ENCODE measurements at regions not wholly inside any gene's neighbourhood (a gene's known extent, or its start where the extent isn't known, plus 50 kb on each side); places are given as distances from the start of the nearest gene placed in this dataset.
"Not testable (repeated sequence)": the region's sequence is repeated elsewhere in the genome, so short reads cannot be mapped to it uniquely, and the experiment has no call there.

DNA sequence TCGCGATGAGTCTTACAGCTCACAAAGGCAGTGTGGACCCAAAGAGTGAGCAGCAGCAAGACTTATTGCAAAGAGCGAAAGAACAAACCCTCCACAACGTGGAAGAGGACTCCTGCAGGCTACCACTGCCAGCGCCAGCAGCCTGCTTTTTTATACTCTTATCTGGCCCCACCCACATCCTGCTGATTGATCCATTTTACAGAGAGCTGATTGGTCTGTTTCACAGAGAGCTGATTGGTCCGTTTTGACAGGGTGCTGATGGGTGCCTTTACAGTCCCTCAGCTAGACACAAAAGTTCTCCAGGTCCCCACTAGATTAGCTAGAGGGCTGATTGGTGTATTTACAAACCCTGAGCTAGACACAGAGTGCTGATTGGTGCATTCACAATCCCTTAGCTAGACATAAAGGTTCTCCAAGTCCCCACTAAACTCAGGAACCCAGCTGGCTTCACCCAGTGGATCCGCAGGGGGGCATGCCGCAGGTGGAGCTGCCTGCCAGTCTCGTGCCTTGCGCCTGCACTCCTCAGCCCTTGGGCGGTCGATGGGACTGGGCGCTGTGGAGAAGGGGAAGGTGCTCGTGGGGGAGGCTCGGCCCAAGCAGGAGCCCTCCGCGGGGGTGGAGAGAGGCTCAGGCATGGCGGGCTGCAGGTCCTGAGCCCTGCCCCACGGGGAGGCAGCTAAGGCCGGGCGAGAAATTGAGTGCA, 75.7 kb downstream of the QDPR start:
- POLR2A ChIA-PET; H3K4me1 Mint-ChIP-seq; H3K27ac Mint-ChIP-seq; ATAC-seq (replicated peaks in 1 of 4); H3K4me3 ChIP-seq (ENCODE audit: control insufficient read depth in 1 of 2, extremely low read depth in 1 of 2, low read length in 1 of 2); H3K9me3 ChIP-seq; H3K36me3 Mint-ChIP-seq; H3K4me1 ChIP-seq (ENCODE audit: control insufficient read depth in 1 of 2, extremely low read depth in 1 of 2, insufficient read depth in 2 of 2, low read length in 2 of 2); H3K9me3 Mint-ChIP-seq; H3K4me3 Mint-ChIP-seq; H3K36me3 ChIP-seq (ENCODE audit: control insufficient read depth in 2 of 2, extremely low read depth in 1 of 2, insufficient read depth in 1 of 2, low read length in 1 of 2); DNase-seq; H3K27me3 ChIP-seq (replicated peaks in 1 of 2; ENCODE audit: control insufficient read depth in 2 of 2, extremely low read depth in 1 of 2, insufficient read depth in 2 of 2, low read length in 1 of 2); H3K27ac ChIP-seq (ENCODE audit: low read length); CTCF ChIA-PET; H3K27me3 Mint-ChIP-seq: not testable (repeated sequence)
- WGBS (ENCODE audit: insufficient coverage): 88% methylated on average over 16 of the region's 21 CpGs

DNA sequence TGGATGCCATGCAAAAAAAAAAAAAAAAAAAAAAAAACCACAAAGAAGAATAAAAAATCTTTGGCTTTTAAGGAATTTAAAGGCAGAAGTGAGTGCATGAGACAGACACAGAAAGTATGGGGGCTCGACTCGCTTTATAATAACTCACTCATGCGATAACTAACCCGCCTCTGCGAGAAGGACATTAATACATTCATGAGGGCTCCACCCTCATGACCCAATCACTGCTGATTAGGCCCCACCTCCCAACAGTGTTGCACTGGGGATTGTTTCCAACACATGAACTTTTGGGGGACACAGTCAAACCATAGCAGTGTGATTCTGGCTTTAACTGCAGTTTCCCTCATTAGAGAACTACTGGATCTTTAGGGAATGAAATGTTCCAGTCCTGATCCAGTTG, 78.1 kb downstream of the QDPR start:
- H3K4me3 Mint-ChIP-seq: no peak overlapping the region
- no peak for DNase-seq
- H3K36me3 ChIP-seq (ENCODE audit: control insufficient read depth in 2 of 2, extremely low read depth in 1 of 2, insufficient read depth in 1 of 2, low read length in 1 of 2): no peaks in the 10 kb centered on the region

DNA sequence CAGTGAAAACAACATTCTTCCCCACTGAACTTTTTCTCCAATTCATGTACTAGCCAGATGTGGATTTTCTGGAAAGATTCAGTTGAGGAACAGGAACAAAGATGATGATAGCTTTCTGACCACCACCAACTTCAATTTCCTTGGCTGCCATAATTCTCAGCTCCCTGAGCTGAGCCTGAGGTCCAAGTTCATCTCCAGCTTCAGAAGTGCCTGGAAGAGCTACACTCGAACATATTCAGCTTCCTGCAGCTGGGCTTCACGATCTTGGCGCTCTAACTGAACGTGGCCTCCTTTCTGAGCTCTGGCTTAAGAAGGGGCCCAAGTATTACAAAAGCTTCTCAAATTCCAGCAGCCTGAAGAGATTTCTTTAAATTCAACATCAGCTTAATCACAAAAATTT, 83.9 kb downstream of the QDPR start:
- ChIA-PET CTCF (interaction anchor here in 1 of 2 donors (0.5 kb wide), 1 partner anchor 1347 kb away, joined by 5 read pairs; no protein-coding TSS in a partner anchor), POLR2A (no interaction called here)
- H3K9me3 Mint-ChIP-seq: no peaks in the 10 kb centered on the region
- no peak overlapping the region for H3K4me3 Mint-ChIP-seq
- H3K4me1 ChIP-seq (ENCODE audit: control insufficient read depth in 1 of 2, extremely low read depth in 1 of 2, insufficient read depth in 2 of 2, low read length in 2 of 2): no peaks in the 10 kb centered on the region
- H3K27ac Mint-ChIP-seq: no peak overlapping the region
- no peaks in the 10 kb centered on the region for H3K27me3 ChIP-seq (replicated peaks in 1 of 2; ENCODE audit: control insufficient read depth in 2 of 2, extremely low read depth in 1 of 2, insufficient read depth in 2 of 2, low read length in 1 of 2)
- no peak for ATAC-seq (replicated peaks in 1 of 4)
- H3K27me3 Mint-ChIP-seq: peaks cover 0 to 4% of the 10 kb centered on the region in 2 donors
- no peaks in the 10 kb centered on the region for H3K4me1 Mint-ChIP-seq
- H3K9me3 ChIP-seq: no peaks in the 10 kb centered on the region
- no peak for DNase-seq
- H3K4me3 ChIP-seq (ENCODE audit: control insufficient read depth in 1 of 2, extremely low read depth in 1 of 2, low read length in 1 of 2): no peak overlapping the region
- H3K27ac ChIP-seq (ENCODE audit: low read length): no peak overlapping the region
- WGBS (ENCODE audit: insufficient coverage): 78% methylated on average over 4 of the region's 4 CpGs
- no peaks in the 10 kb centered on the region for H3K36me3 Mint-ChIP-seq
- H3K36me3 ChIP-seq (ENCODE audit: control insufficient read depth in 2 of 2, extremely low read depth in 1 of 2, insufficient read depth in 1 of 2, low read length in 1 of 2): no peaks in the 10 kb centered on the region

More for the DNA sequence above, 78.1 kb downstream of the QDPR start:
- WGBS (ENCODE audit: insufficient coverage): 100% methylated on average over 4 of the region's 5 CpGs
- Mint-ChIP-seq H3K4me1 (no peaks in the 10 kb centered on the region), H3K36me3 (no peaks in the 10 kb centered on the region), H3K27ac (no peak overlapping the region), H3K27me3 (peaks cover 0 to 1% of the 10 kb centered on the region in 2 donors), H3K9me3 (peaks cover 0 to 3% (median 0%) of the 10 kb centered on the region in 3 donors)
- CTCF ChIA-PET: interaction anchor here in 1 of 2 donors (0.7 kb wide), 2 partner anchors 79 to 1147 kb away, joined by 3 to 10 read pairs; no protein-coding TSS in a partner anchor
- no peak for ATAC-seq (replicated peaks in 1 of 4)
- Histone ChIP-seq H3K27ac (ENCODE audit: low read length) (no peak overlapping the region), H3K4me1 (ENCODE audit: control insufficient read depth in 1 of 2, extremely low read depth in 1 of 2, insufficient read depth in 2 of 2, low read length in 2 of 2) (no peaks in the 10 kb centered on the region), H3K4me3 (ENCODE audit: control insufficient read depth in 1 of 2, extremely low read depth in 1 of 2, low read length in 1 of 2) (no peak overlapping the region), H3K27me3 (replicated peaks in 1 of 2; ENCODE audit: control insufficient read depth in 2 of 2, extremely low read depth in 1 of 2, insufficient read depth in 2 of 2, low read length in 1 of 2) (no peaks in the 10 kb centered on the region), H3K9me3 (no peaks in the 10 kb centered on the region)
- POLR2A ChIA-PET: no interaction called here

DNA sequence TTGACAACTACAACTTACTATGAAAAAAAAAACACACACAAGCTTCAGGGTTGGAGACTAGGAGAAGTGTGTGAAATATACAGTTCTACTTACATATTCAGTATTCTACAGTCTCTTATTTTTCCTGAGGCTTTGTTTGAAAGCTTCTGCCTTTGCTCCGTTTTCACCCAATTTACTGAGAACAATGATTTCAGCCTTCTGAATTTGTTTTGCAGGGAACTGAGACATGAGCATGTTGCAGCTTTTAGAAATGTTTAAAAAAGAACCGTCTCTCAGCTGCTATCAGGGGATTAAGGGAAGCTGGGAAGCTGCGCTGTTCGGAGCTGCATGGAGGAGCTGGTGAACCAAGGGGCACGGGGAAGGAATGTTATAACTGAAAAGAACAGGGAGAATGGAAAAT, 85.7 kb downstream of the QDPR start:
- no peak overlapping the region for H3K27ac Mint-ChIP-seq
- H3K4me1 ChIP-seq (ENCODE audit: control insufficient read depth in 1 of 2, extremely low read depth in 1 of 2, insufficient read depth in 2 of 2, low read length in 2 of 2): no peaks in the 10 kb centered on the region

DNA sequence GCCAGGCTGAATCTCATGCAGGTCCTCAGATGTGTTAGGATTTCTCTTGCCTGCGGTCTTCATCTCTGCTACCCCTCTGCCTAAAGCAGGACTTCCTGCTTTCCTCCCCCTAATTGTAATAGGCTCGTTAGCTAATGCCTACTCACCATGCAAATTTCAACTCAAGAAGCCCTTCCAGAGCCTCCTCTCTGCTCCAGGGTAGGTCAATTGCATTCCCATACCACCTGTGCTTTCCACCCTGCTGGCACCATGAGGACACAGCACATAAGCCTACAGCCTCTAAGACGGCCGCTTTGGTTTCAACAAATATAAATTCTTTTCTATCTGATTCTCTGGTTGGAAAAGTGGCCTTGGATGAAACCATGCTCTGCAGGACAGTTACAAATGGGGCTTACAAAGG, 93.9 kb downstream of the QDPR start:
- CTCF ChIA-PET: no interaction called here
- WGBS (ENCODE audit: insufficient coverage): no CpG with 5 or more reads among the region's 4 CpGs
- H3K27ac ChIP-seq (ENCODE audit: low read length): no peak overlapping the region
- no peak overlapping the region for H3K4me3 ChIP-seq (ENCODE audit: control insufficient read depth in 1 of 2, extremely low read depth in 1 of 2, low read length in 1 of 2)
- no peaks in the 10 kb centered on the region for H3K4me1 Mint-ChIP-seq
- ATAC-seq (replicated peaks in 1 of 4) (no peak), DNase-seq (no peak)
- H3K36me3 Mint-ChIP-seq: no peaks in the 10 kb centered on the region
- peaks cover 6 to 30% of the 10 kb centered on the region in 2 donors for H3K27me3 Mint-ChIP-seq
- no peak overlapping the region for H3K27ac Mint-ChIP-seq
- H3K36me3 ChIP-seq (ENCODE audit: control insufficient read depth in 2 of 2, extremely low read depth in 1 of 2, insufficient read depth in 1 of 2, low read length in 1 of 2): no peaks in the 10 kb centered on the region
- H3K4me1 ChIP-seq (ENCODE audit: control insufficient read depth in 1 of 2, extremely low read depth in 1 of 2, insufficient read depth in 2 of 2, low read length in 2 of 2): no peaks in the 10 kb centered on the region
- no peaks in the 10 kb centered on the region for H3K27me3 ChIP-seq (replicated peaks in 1 of 2; ENCODE audit: control insufficient read depth in 2 of 2, extremely low read depth in 1 of 2, insufficient read depth in 2 of 2, low read length in 1 of 2)
- peaks cover 11 to 15% (median 13%) of the 10 kb centered on the region in 3 donors for H3K9me3 Mint-ChIP-seq
- no peak overlapping the region for H3K4me3 Mint-ChIP-seq
- POLR2A ChIA-PET: no interaction called here
- no peaks in the 10 kb centered on the region for H3K9me3 ChIP-seq

More for the DNA sequence above, 85.7 kb downstream of the QDPR start:
- ATAC-seq (replicated peaks in 1 of 4) (no peak), DNase-seq (no peak)
- Mint-ChIP-seq H3K27me3 (peaks cover 3 to 4% of the 10 kb centered on the region in 2 donors), H3K4me1 (no peaks in the 10 kb centered on the region), H3K4me3 (no peak overlapping the region), H3K9me3 (no peaks in the 10 kb centered on the region), H3K36me3 (no peaks in the 10 kb centered on the region)
- H3K27me3 ChIP-seq (replicated peaks in 1 of 2; ENCODE audit: control insufficient read depth in 2 of 2, extremely low read depth in 1 of 2, insufficient read depth in 2 of 2, low read length in 1 of 2): no peaks in the 10 kb centered on the region
- no peaks in the 10 kb centered on the region for H3K9me3 ChIP-seq
- CTCF ChIA-PET: no interaction called here
- WGBS (ENCODE audit: insufficient coverage): 85% methylated on average over 4 of the region's 5 CpGs
- H3K27ac ChIP-seq (ENCODE audit: low read length): no peak overlapping the region
- POLR2A ChIA-PET: no interaction called here
- H3K4me3 ChIP-seq (ENCODE audit: control insufficient read depth in 1 of 2, extremely low read depth in 1 of 2, low read length in 1 of 2): no peak overlapping the region
- H3K36me3 ChIP-seq (ENCODE audit: control insufficient read depth in 2 of 2, extremely low read depth in 1 of 2, insufficient read depth in 1 of 2, low read length in 1 of 2): no peaks in the 10 kb centered on the region

DNA sequence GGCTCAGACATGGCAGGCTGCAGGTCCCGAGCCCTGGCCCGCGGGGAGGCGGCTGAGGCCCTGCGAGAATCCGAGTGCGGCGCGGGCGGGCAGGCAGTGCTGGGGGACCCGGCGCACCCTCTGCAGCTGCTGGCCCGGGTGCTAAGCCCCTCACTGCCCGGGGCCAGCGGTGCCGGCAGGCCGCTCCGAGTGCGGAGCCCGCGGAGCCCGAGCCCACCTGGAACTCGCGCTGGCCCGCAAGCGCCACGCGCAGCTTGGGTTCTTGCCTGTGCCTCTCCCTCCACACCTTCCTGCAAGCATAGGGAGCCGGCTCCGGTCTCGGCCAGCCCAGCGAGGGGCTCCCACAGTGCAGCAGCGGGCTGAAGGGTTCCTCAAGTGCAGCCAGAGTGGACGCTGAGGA, 97.5 kb downstream of the QDPR start:
- ChIA-PET POLR2A (no interaction called here), CTCF (no interaction called here)
- H3K27me3 ChIP-seq (replicated peaks in 1 of 2; ENCODE audit: control insufficient read depth in 2 of 2, extremely low read depth in 1 of 2, insufficient read depth in 2 of 2, low read length in 1 of 2): no peaks in the 10 kb centered on the region
- H3K27ac ChIP-seq (ENCODE audit: low read length): no peak overlapping the region
- Mint-ChIP-seq H3K4me3 (no peak overlapping the region), H3K9me3 (peaks cover 13 to 15% (median 14%) of the 10 kb centered on the region in 3 donors), H3K4me1 (no peaks in the 10 kb centered on the region), H3K27ac (no peak overlapping the region), H3K27me3 (peaks cover 5 to 27% of the 10 kb centered on the region in 2 donors), H3K36me3 (no peaks in the 10 kb centered on the region)
- DNase-seq (no peak), ATAC-seq (replicated peaks in 1 of 4) (no peak)
- H3K9me3 ChIP-seq: no peaks in the 10 kb centered on the region
- H3K4me3 ChIP-seq (ENCODE audit: control insufficient read depth in 1 of 2, extremely low read depth in 1 of 2, low read length in 1 of 2): no peak overlapping the region
- no peaks in the 10 kb centered on the region for H3K4me1 ChIP-seq (ENCODE audit: control insufficient read depth in 1 of 2, extremely low read depth in 1 of 2, insufficient read depth in 2 of 2, low read length in 2 of 2)
- WGBS (ENCODE audit: insufficient coverage): 90% methylated on average over 28 of the region's 34 CpGs
- H3K36me3 ChIP-seq (ENCODE audit: control insufficient read depth in 2 of 2, extremely low read depth in 1 of 2, insufficient read depth in 1 of 2, low read length in 1 of 2): no peaks in the 10 kb centered on the region

DNA sequence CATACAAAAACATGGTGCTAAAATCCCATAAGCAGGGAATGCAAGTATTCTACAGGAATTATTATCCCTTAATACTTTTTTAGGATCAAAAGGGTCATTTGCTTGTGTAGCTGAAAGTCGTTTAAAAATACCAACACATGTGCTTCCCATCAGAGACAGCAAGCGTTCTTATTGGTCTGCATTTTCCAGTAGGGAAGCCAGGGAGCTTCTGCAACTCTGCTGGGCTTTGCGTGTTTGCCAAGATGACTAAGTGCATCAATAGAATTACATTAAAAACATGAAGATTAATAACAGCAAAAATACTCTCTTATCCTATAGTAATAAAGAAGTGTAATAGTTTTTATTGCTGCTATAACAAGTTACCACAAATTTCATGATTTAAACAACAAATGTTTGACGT, 111.2 kb downstream of the QDPR start:
- no peaks in the 10 kb centered on the region for H3K36me3 Mint-ChIP-seq

More for the DNA sequence above, 111.2 kb downstream of the QDPR start:
- ATAC-seq (replicated peaks in 1 of 4) (no peak), DNase-seq (no peak)
- Histone ChIP-seq H3K27ac (ENCODE audit: low read length) (no peak overlapping the region), H3K4me1 (ENCODE audit: control insufficient read depth in 1 of 2, extremely low read depth in 1 of 2, insufficient read depth in 2 of 2, low read length in 2 of 2) (no peaks in the 10 kb centered on the region), H3K27me3 (replicated peaks in 1 of 2; ENCODE audit: control insufficient read depth in 2 of 2, extremely low read depth in 1 of 2, insufficient read depth in 2 of 2, low read length in 1 of 2) (no peaks in the 10 kb centered on the region), H3K9me3 (no peaks in the 10 kb centered on the region), H3K36me3 (ENCODE audit: control insufficient read depth in 2 of 2, extremely low read depth in 1 of 2, insufficient read depth in 1 of 2, low read length in 1 of 2) (no peaks in the 10 kb centered on the region), H3K4me3 (ENCODE audit: control insufficient read depth in 1 of 2, extremely low read depth in 1 of 2, low read length in 1 of 2) (no peak overlapping the region)
- Mint-ChIP-seq H3K27ac (no peak overlapping the region), H3K4me3 (no peak overlapping the region), H3K4me1 (no peaks in the 10 kb centered on the region), H3K27me3 (peaks cover 3 to 14% of the 10 kb centered on the region in 2 donors), H3K9me3 (no peaks in the 10 kb centered on the region)
- POLR2A ChIA-PET: no interaction called here
- CTCF ChIA-PET: no interaction called here
- 80% methylated on average over 1 of the region's 4 CpGs for WGBS (ENCODE audit: insufficient coverage)
